Neural cell (in vitro differentiated cells): ENCODE measurements at regions not wholly inside any gene's neighbourhood (a gene's known extent, or its start where the extent isn't known, plus 50 kb on each side); places are given as distances from the start of the nearest gene placed in this dataset.

Experiments used
- H2AFZ ChIP-seq: fragments of 200-600, 300-800 bp; sonication (generic), shearing (Covaris generic); 2 replicates; pipeline ENCODE4 v1.6.0; 2014; ENCODE audit warnings: low read depth, mild to moderate bottlenecking, antibody characterized with exemption, low read length, moderate library complexity
- H3F3A ChIP-seq: fragments of 200-600 bp; shearing (Covaris generic); 2 replicates; pipeline ENCODE4 v1.6.1; 2016; ENCODE audit warnings: mild to moderate bottlenecking, moderate library complexity, mixed read lengths, antibody characterized with exemption, low read length; ENCODE audit not compliant: insufficient read depth, poor library complexity, severe bottlenecking
- H3K27ac ChIP-seq: fragments of 200-600, 300-800 bp; sonication (generic), shearing (Covaris generic); 2 replicates; pipeline ENCODE4 v1.5.1; 2014; ENCODE audit warnings: mild to moderate bottlenecking, low read length, moderate library complexity
- H3K27me3 ChIP-seq: fragments of 300-800, 200-600 bp; sonication (generic), shearing (Covaris generic); 2 replicates; pipeline ENCODE4 v1.6.0; 2014; ENCODE audit warnings: mild to moderate bottlenecking, low read depth, low read length, moderate library complexity; ENCODE audit not compliant: insufficient read depth
- H3K36me3 ChIP-seq: fragments of 300-800, 200-600 bp; sonication (generic), shearing (Covaris generic); 2 replicates; pipeline ENCODE4 v1.5.1; 2014; ENCODE audit warnings: mild to moderate bottlenecking, antibody characterized with exemption, low read length, moderate library complexity; ENCODE audit not compliant: insufficient read depth
- H3K4me2 ChIP-seq: fragments of 300-800, 200-600 bp; sonication (generic), shearing (Covaris generic); 2 replicates; pipeline ENCODE4 v1.6.0; 2014; ENCODE audit warnings: mild to moderate bottlenecking, low read length
- H3K4me3 ChIP-seq: fragments of 300-800, 200-600 bp; sonication (generic), shearing (Covaris generic); 2 replicates; pipeline ENCODE4 v1.5.1; 2014; ENCODE audit warnings: mild to moderate bottlenecking, low read length, moderate library complexity
- H3K79me2 ChIP-seq: fragments of 200-600 bp; shearing (Covaris generic); replicated peaks from 2 replicates; pipeline ENCODE4 v1.6.0; 2014; ENCODE audit warnings: mild to moderate bottlenecking, low read length, moderate library complexity; ENCODE audit not compliant: insufficient read depth
- H3K9ac ChIP-seq: fragments of 300-800, 200-600 bp; sonication (generic), shearing (Covaris generic); 2 replicates; pipeline ENCODE4 v1.6.1; 2016; ENCODE audit warnings: mild to moderate bottlenecking, low read length, mixed read lengths
- H3K9me2 ChIP-seq: fragments of 200-600 bp; shearing (Covaris generic); 2 replicates; pipeline ENCODE4 v1.6.1; 2016; ENCODE audit warnings: mild to moderate bottlenecking, low read length, mixed read lengths; ENCODE audit not compliant: insufficient read depth
- H3K9me3 ChIP-seq: fragments of 200-600, 300-800 bp; sonication (generic), shearing (Covaris generic); 2 replicates; pipeline ENCODE4 v1.6.1; 2016; ENCODE audit warnings: mild to moderate bottlenecking, mixed run types, low read length, moderate library complexity, mixed read lengths
- H4K20me1 ChIP-seq: fragments of 200-600 bp; shearing (Covaris generic); 2 replicates; pipeline ENCODE4 v1.6.1; 2016; ENCODE audit warnings: mild to moderate bottlenecking, mixed run types; ENCODE audit not compliant: insufficient read depth
- CTCF ChIP-seq: fragments of 450-650 bp; IDR thresholded peaks from 2 replicates; pipeline ENCODE4 v1.5.1; 2014; ENCODE audit warnings: antibody characterized with exemption, mild to moderate bottlenecking, moderate library complexity; ENCODE audit not compliant: poor library complexity, severe bottlenecking
- EP300 ChIP-seq: fragments of 450-650 bp; conservative IDR thresholded peaks from 2 replicates; pipeline ENCODE4 v1.6.1; 2014; ENCODE audit warnings: antibody characterized with exemption, mild to moderate bottlenecking, moderate library complexity; ENCODE audit not compliant: poor library complexity, severe bottlenecking
- EZH2 ChIP-seq: fragments of 200-600, 300-800 bp; shearing (Covaris generic), sonication (generic); IDR thresholded peaks from 2 replicates; pipeline ENCODE4 v1.6.1; 2014; ENCODE audit warnings: antibody characterized with exemption, low read length, borderline replicate concordance, mild to moderate bottlenecking; ENCODE audit not compliant: insufficient read depth, poor library complexity, severe bottlenecking
- MXI1 ChIP-seq: fragments of 450-650 bp; conservative IDR thresholded peaks from 2 replicates; pipeline ENCODE4 v1.6.1; 2014; ENCODE audit warnings: antibody characterized with exemption, mild to moderate bottlenecking; ENCODE audit not compliant: poor library complexity, severe bottlenecking
- POLR2AphosphoS5 ChIP-seq: IDR thresholded peaks from 2 replicates; pipeline ENCODE4 v1.6.1; 2012
- RAD21 ChIP-seq: fragments of 450-650 bp; conservative IDR thresholded peaks from 2 replicates; pipeline ENCODE4 v1.6.1; 2014; ENCODE audit warnings: antibody characterized with exemption, mild to moderate bottlenecking, moderate library complexity
- SMC3 ChIP-seq: fragments of 450-650 bp; conservative IDR thresholded peaks from 2 replicates; pipeline ENCODE4 v1.6.1; 2014; ENCODE audit warnings: antibody characterized with exemption, mild to moderate bottlenecking, moderate library complexity; ENCODE audit not compliant: poor library complexity
- TAF1 ChIP-seq: IDR thresholded peaks from 2 replicates; pipeline ENCODE4 v1.6.1; 2012; ENCODE audit warnings: low read depth
- TF ChIP-seq, protein P1 (sequence below): IDR thresholded peaks from 2 replicates; pipeline ENCODE4 v1.6.1; 2012; ENCODE audit warnings: borderline replicate concordance

- Histone ChIP-seq H3K9ac (no peak overlapping the region), H2AFZ (no peak overlapping the region)
- TF ChIP-seq MXI1 (no peak), SMC3 (no peak), TAF1 (no peak), EP300 (no peak), RAD21 (no peak), EZH2 (no peak), POLR2AphosphoS5 (no peak), CTCF (no peak)
- TF ChIP-seq, protein P1, sequence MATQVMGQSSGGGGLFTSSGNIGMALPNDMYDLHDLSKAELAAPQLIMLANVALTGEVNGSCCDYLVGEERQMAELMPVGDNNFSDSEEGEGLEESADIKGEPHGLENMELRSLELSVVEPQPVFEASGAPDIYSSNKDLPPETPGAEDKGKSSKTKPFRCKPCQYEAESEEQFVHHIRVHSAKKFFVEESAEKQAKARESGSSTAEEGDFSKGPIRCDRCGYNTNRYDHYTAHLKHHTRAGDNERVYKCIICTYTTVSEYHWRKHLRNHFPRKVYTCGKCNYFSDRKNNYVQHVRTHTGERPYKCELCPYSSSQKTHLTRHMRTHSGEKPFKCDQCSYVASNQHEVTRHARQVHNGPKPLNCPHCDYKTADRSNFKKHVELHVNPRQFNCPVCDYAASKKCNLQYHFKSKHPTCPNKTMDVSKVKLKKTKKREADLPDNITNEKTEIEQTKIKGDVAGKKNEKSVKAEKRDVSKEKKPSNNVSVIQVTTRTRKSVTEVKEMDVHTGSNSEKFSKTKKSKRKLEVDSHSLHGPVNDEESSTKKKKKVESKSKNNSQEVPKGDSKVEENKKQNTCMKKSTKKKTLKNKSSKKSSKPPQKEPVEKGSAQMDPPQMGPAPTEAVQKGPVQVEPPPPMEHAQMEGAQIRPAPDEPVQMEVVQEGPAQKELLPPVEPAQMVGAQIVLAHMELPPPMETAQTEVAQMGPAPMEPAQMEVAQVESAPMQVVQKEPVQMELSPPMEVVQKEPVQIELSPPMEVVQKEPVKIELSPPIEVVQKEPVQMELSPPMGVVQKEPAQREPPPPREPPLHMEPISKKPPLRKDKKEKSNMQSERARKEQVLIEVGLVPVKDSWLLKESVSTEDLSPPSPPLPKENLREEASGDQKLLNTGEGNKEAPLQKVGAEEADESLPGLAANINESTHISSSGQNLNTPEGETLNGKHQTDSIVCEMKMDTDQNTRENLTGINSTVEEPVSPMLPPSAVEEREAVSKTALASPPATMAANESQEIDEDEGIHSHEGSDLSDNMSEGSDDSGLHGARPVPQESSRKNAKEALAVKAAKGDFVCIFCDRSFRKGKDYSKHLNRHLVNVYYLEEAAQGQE = no peak
Measured at GRCh38 chr11:71192629-71193028, 59.7 kb downstream of the SHANK2 start.

GRCh38 chr11:71191201-71191600 lies 61.2 kb downstream of the SHANK2 start:
- Histone ChIP-seq H3K79me2 (no peaks in the 10 kb centered on the region), H3K27ac (no peak overlapping the region), H3K4me2 (no peak overlapping the region), H3F3A (no peaks in the 10 kb centered on the region), H3K9me3 (no peaks in the 10 kb centered on the region), H3K9me2 (no peaks in the 10 kb centered on the region), H3K27me3 (no peaks in the 10 kb centered on the region), H3K9ac (no peak overlapping the region), H4K20me1 (no peaks in the 10 kb centered on the region), H2AFZ (no peak overlapping the region), H3K36me3 (no peaks in the 10 kb centered on the region), H3K4me3 (no peak overlapping the region)
- TF ChIP-seq MXI1 (no peak), CTCF (no peak), EP300 (no peak), RAD21 (no peak), EZH2 (no peak), POLR2AphosphoS5 (no peak), SMC3 (no peak), TAF1 (no peak)
- TF ChIP-seq, protein P1 = no peak

More at GRCh38 chr11:71192629-71193028, 59.7 kb downstream of the SHANK2 start:
- Histone ChIP-seq H3K79me2 (no peaks in the 10 kb centered on the region), H3K36me3 (no peaks in the 10 kb centered on the region), H3F3A (no peaks in the 10 kb centered on the region), H3K4me2 (no peak overlapping the region), H3K9me3 (no peaks in the 10 kb centered on the region), H3K9me2 (no peaks in the 10 kb centered on the region), H3K27me3 (no peaks in the 10 kb centered on the region), H3K4me3 (no peak overlapping the region), H3K27ac (no peak overlapping the region), H4K20me1 (no peaks in the 10 kb centered on the region)
